HG03457 (cell line): ENCODE measurements at regions not wholly inside any gene's neighbourhood (a gene's known extent, or its start where the extent isn't known, plus 50 kb on each side); places are given as distances from the start of the nearest gene placed in this dataset.
"Not testable (repeated sequence)": the region's sequence is repeated elsewhere in the genome, so short reads cannot be mapped to it uniquely, and the experiment has no call there.

Experiments
- ATAC-seq: cut with Tn5 transposase; IDR thresholded peaks from one replicate; pipeline ENCODE4 v1.9.1; 2021; ENCODE audit warnings: moderate number of reproducible peaks; ENCODE audit not compliant: unreplicated experiment

- ATAC-seq: peak; percentile 81
Measured at GRCh38 chr1:120544434-120544833, 129.6 kb downstream of the NBPF8 start.

- not testable (repeated sequence) for ATAC-seq
Measured at GRCh38 chr1:120550335-120550734, 135.5 kb downstream of the NBPF8 start.

- ATAC-seq: not testable (repeated sequence)
Measured at GRCh38 chr1:120552190-120552589, 137.4 kb downstream of the NBPF8 start.

GRCh38 chr1:120557605-120558302 is 142.9 kb downstream of the NBPF8 start:
- peak; percentile 6 for ATAC-seq

- ATAC-seq: peak; percentile 53
Measured at GRCh38 chr1:120558303-120559060, 143.6 kb downstream of the NBPF8 start.

GRCh38 chr1:120561767-120562166 is 146.9 kb downstream of the NBPF8 start:
- not testable (repeated sequence) for ATAC-seq

- ATAC-seq: not testable (repeated sequence)
Measured at GRCh38 chr1:120565396-120565795, 150.6 kb downstream of the NBPF8 start.

GRCh38 chr1:120567620-120568019 is 152.8 kb downstream of the NBPF8 start:
- not testable (repeated sequence) for ATAC-seq

- not testable (repeated sequence) for ATAC-seq
Measured at GRCh38 chr1:120575201-120575600, 148.5 kb upstream of the NBPF26 start.

GRCh38 chr1:120582135-120582534 is 141.6 kb upstream of the NBPF26 start:
- ATAC-seq: not testable (repeated sequence)

GRCh38 chr1:120586053-120586452 is 137.7 kb upstream of the NBPF26 start:
- ATAC-seq: not testable (repeated sequence)

- ATAC-seq: not testable (repeated sequence)
Measured at GRCh38 chr1:120588811-120589210, 134.9 kb upstream of the NBPF26 start.

- ATAC-seq: not testable (repeated sequence)
Measured at GRCh38 chr1:120591774-120592173, 132.0 kb upstream of the NBPF26 start.

GRCh38 chr1:120592943-120593342 is 130.8 kb upstream of the NBPF26 start:
- ATAC-seq: not testable (repeated sequence)

- not testable (repeated sequence) for ATAC-seq
Measured at GRCh38 chr1:120593648-120594047, 130.1 kb upstream of the NBPF26 start.

GRCh38 chr1:120598331-120598951 is 125.3 kb upstream of the NBPF26 start:
- ATAC-seq: not testable (repeated sequence)

- not testable (repeated sequence) for ATAC-seq
Measured at GRCh38 chr1:120599511-120599910, 124.2 kb upstream of the NBPF26 start.

GRCh38 chr1:120600442-120601041 is 123.2 kb upstream of the NBPF26 start:
- ATAC-seq: not testable (repeated sequence)

- not testable (repeated sequence) for ATAC-seq
Measured at GRCh38 chr1:120607882-120608281, 115.9 kb upstream of the NBPF26 start.

- ATAC-seq: not testable (repeated sequence)
Measured at GRCh38 chr1:120608314-120609014, 115.3 kb upstream of the NBPF26 start.
